Liver (tissue), 8 donors: ENCODE measurements at regions not wholly inside any gene's neighbourhood (a gene's known extent, or its start where the extent isn't known, plus 50 kb on each side); places are given as distances from the start of the nearest gene placed in this dataset.
A peak's percentile ranks its signal among the peaks of the same experiment; 100 is the strongest.

Experiments used
- DNase-seq: peaks from one replicate; pipeline ENCODE4 v3.0.0-alpha.2; 2017; ENCODE audit warnings: low spot score
- H3K27ac ChIP-seq, 2 donors: one replicate each; pipeline ENCODE4 v1.7.0; 2013; ENCODE audit warnings: inconsistent platforms in 2 of 2, low read length in 2 of 2, control low read depth in 1 of 2, low read depth in 1 of 2, mild to moderate bottlenecking in 1 of 2
- H3K27me3 ChIP-seq, 4 donors: one replicate each; pipeline versions ENCODE4 v1.6.1 to v1.7.0; 2013; ENCODE audit warnings: low read length in 3 of 4, inconsistent platforms in 1 of 4, mild to moderate bottlenecking in 1 of 4, moderate library complexity in 1 of 4; ENCODE audit not compliant: control insufficient read depth in 4 of 4, insufficient read depth in 4 of 4
- H3K36me3 ChIP-seq, 4 donors: one replicate each; pipeline versions ENCODE4 v1.6.1 to v1.7.0; 2013; ENCODE audit warnings: low read length in 3 of 4, mild to moderate bottlenecking in 3 of 4, low read depth in 1 of 4, moderate library complexity in 1 of 4; ENCODE audit not compliant: control insufficient read depth in 4 of 4, insufficient read depth in 3 of 4
- H3K4me1 ChIP-seq, 4 donors: one replicate each; pipeline versions ENCODE4 v1.6.1 to v1.7.0; 2013; ENCODE audit warnings: low read length in 3 of 4, mild to moderate bottlenecking in 3 of 4, moderate library complexity in 1 of 4; ENCODE audit not compliant: control insufficient read depth in 4 of 4, insufficient read depth in 4 of 4
- H3K4me3 ChIP-seq, 3 donors: one replicate each; pipeline versions ENCODE4 v1.6.1 to v1.7.0; 2013; ENCODE audit warnings: low read length in 3 of 3, control low read depth in 1 of 3, low read depth in 1 of 3, mild to moderate bottlenecking in 1 of 3
- H3K9ac ChIP-seq, 2 donors: one replicate each; pipeline ENCODE4 v1.7.0; 2013; ENCODE audit warnings: low read length in 2 of 2, mild to moderate bottlenecking in 2 of 2, moderate library complexity in 2 of 2, control low read depth in 1 of 2, low read depth in 1 of 2
- H3K9me3 ChIP-seq, 4 donors: one replicate each; pipeline versions ENCODE4 v1.6.1 to v1.7.0; 2013; ENCODE audit warnings: low read length in 3 of 4; ENCODE audit not compliant: control insufficient read depth in 4 of 4
- EGR1 ChIP-seq, 2 donors: IDR thresholded peaks; 2 replicates each; pipeline ENCODE4 v1.6.1; 2016 to 2018; ENCODE audit warnings: antibody characterized with exemption in 2 of 2, low read depth in 2 of 2
- FOXA1 ChIP-seq: IDR thresholded peaks from 2 replicates; pipeline ENCODE4 v1.6.1; 2016; ENCODE audit warnings: antibody characterized with exemption
- FOXA2 ChIP-seq: IDR thresholded peaks from 2 replicates; pipeline ENCODE4 v1.6.1; 2016; ENCODE audit warnings: antibody characterized with exemption
- GABPA ChIP-seq, 2 donors: IDR thresholded peaks in 1 of 2; conservative IDR thresholded peaks in 1 of 2; 2 replicates each; pipeline ENCODE4 v1.6.1; 2016; ENCODE audit warnings: antibody characterized with exemption in 2 of 2, mild to moderate bottlenecking in 1 of 2, moderate library complexity in 1 of 2
- HNF4A ChIP-seq, 2 donors: conservative IDR thresholded peaks; 2 replicates each; pipeline ENCODE4 v1.6.1; 2016; ENCODE audit warnings: antibody characterized with exemption in 2 of 2, mild to moderate bottlenecking in 2 of 2
- JUND ChIP-seq, 2 donors: IDR thresholded peaks; 2 replicates each; pipeline ENCODE4 v1.6.1; 2016; ENCODE audit warnings: antibody characterized with exemption in 2 of 2
- NR2F2 ChIP-seq: IDR thresholded peaks from 2 replicates; pipeline ENCODE4 v1.6.1; 2016; ENCODE audit warnings: antibody characterized with exemption
- RAD21 ChIP-seq, 2 donors: IDR thresholded peaks; 2 replicates each; pipeline ENCODE4 v1.6.1; 2016; ENCODE audit warnings: antibody characterized with exemption in 2 of 2, mild to moderate bottlenecking in 2 of 2
- RXRA ChIP-seq, 2 donors: IDR thresholded peaks; 2 replicates each; pipeline ENCODE4 v1.6.1; 2017 to 2018; ENCODE audit warnings: antibody characterized with exemption in 2 of 2, mild to moderate bottlenecking in 1 of 2
- SP1 ChIP-seq: IDR thresholded peaks from 2 replicates; pipeline ENCODE4 v1.6.1; 2018; ENCODE audit warnings: antibody characterized with exemption, mild to moderate bottlenecking
- TAF1 ChIP-seq: conservative IDR thresholded peaks from 2 replicates; pipeline ENCODE4 v1.6.1; 2016; ENCODE audit warnings: antibody characterized with exemption, mild to moderate bottlenecking
- YY1 ChIP-seq: IDR thresholded peaks from 2 replicates; pipeline ENCODE4 v1.6.1; 2016; ENCODE audit warnings: antibody characterized with exemption, mild to moderate bottlenecking
- WGBS: extraction: QIAGEN DNeasy Blood & Tissue Kit; methylation state at CpG from one replicate; pipeline ENCODE4 v1.1.7; 2013; 5-methylcytosine and 5-hydroxymethylcytosine counted together
- TF ChIP-seq, protein P1 (sequence below): fragments of 150-350 bp; IDR thresholded peaks from 2 replicates; pipeline ENCODE4 v1.5.1; 2017; ENCODE audit warnings: improper control_type of control experiment, low read depth, low read length; ENCODE audit not compliant: missing input control
- TF ChIP-seq, protein P2 (sequence below): IDR thresholded peaks from 2 replicates; pipeline ENCODE4 v1.6.1; 2016; ENCODE audit warnings: antibody characterized with exemption, mild to moderate bottlenecking
- TF ChIP-seq, protein P3 (sequence below): IDR thresholded peaks from 2 replicates; pipeline ENCODE4 v1.6.1; 2016; ENCODE audit warnings: antibody characterized with exemption
- TF ChIP-seq, protein P4 (sequence below): IDR thresholded peaks from 2 replicates; pipeline ENCODE4 v1.6.1; 2016; ENCODE audit warnings: antibody characterized with exemption
- TF ChIP-seq, protein P5 (sequence below): IDR thresholded peaks from 2 replicates; pipeline ENCODE4 v1.6.1; 2016; ENCODE audit warnings: antibody characterized with exemption
- donor health status: healthy.
- donor health status: healthy.
- donor health status: healthy.
- donor health status: healthy.
- donor health status: healthy.

DNA sequence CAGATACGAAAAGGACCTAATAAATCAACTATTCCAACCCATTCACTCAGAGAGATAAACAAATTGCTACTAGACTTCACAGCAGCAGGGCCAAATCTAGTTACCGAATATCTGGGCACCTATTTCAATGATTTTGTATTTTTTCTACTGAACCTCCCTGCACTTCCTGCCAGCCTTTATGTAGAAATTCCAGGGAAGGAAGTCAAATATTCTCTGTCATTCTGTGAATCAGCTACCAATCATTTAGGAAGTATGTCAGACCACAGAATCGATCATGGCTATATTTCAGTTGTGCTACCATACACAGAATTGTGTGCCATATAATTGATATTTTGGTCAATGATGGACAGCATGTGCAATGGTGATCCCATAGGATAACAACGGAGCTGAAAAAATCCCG lies 109.6 kb upstream of the SPOPL start:
- no peak for DNase-seq
- H3K4me3 ChIP-seq = no peak overlapping the region
- H3K9ac ChIP-seq = no peak overlapping the region
- H3K9me3 ChIP-seq = no peaks in the 10 kb centered on the region
- H3K36me3 ChIP-seq = no peaks in the 10 kb centered on the region
- H3K27me3 ChIP-seq = no peaks in the 10 kb centered on the region
- H3K4me1 ChIP-seq = no peaks in the 10 kb centered on the region
- TF ChIP-seq RXRA (IDR thresholded peaks at IDR 0.05) = no peak
- TF ChIP-seq, protein P1, sequence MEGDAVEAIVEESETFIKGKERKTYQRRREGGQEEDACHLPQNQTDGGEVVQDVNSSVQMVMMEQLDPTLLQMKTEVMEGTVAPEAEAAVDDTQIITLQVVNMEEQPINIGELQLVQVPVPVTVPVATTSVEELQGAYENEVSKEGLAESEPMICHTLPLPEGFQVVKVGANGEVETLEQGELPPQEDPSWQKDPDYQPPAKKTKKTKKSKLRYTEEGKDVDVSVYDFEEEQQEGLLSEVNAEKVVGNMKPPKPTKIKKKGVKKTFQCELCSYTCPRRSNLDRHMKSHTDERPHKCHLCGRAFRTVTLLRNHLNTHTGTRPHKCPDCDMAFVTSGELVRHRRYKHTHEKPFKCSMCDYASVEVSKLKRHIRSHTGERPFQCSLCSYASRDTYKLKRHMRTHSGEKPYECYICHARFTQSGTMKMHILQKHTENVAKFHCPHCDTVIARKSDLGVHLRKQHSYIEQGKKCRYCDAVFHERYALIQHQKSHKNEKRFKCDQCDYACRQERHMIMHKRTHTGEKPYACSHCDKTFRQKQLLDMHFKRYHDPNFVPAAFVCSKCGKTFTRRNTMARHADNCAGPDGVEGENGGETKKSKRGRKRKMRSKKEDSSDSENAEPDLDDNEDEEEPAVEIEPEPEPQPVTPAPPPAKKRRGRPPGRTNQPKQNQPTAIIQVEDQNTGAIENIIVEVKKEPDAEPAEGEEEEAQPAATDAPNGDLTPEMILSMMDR = no peak
- TF ChIP-seq FOXA2 = no peak
- no peak for TF ChIP-seq EGR1 (IDR thresholded peaks at IDR 0.05; ENCODE audit: low read depth in 2 of 2)
- TF ChIP-seq, protein P2, sequence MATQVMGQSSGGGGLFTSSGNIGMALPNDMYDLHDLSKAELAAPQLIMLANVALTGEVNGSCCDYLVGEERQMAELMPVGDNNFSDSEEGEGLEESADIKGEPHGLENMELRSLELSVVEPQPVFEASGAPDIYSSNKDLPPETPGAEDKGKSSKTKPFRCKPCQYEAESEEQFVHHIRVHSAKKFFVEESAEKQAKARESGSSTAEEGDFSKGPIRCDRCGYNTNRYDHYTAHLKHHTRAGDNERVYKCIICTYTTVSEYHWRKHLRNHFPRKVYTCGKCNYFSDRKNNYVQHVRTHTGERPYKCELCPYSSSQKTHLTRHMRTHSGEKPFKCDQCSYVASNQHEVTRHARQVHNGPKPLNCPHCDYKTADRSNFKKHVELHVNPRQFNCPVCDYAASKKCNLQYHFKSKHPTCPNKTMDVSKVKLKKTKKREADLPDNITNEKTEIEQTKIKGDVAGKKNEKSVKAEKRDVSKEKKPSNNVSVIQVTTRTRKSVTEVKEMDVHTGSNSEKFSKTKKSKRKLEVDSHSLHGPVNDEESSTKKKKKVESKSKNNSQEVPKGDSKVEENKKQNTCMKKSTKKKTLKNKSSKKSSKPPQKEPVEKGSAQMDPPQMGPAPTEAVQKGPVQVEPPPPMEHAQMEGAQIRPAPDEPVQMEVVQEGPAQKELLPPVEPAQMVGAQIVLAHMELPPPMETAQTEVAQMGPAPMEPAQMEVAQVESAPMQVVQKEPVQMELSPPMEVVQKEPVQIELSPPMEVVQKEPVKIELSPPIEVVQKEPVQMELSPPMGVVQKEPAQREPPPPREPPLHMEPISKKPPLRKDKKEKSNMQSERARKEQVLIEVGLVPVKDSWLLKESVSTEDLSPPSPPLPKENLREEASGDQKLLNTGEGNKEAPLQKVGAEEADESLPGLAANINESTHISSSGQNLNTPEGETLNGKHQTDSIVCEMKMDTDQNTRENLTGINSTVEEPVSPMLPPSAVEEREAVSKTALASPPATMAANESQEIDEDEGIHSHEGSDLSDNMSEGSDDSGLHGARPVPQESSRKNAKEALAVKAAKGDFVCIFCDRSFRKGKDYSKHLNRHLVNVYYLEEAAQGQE = no peak
- no peak for TF ChIP-seq HNF4A (conservative IDR thresholded peaks at IDR 0.05)
- no peak for TF ChIP-seq RAD21 (IDR thresholded peaks at IDR 0.05)
- TF ChIP-seq TAF1 = no peak
- H3K27ac ChIP-seq = no peak overlapping the region
- 93% methylated on average over 5 of the region's 5 CpGs for WGBS

DNA sequence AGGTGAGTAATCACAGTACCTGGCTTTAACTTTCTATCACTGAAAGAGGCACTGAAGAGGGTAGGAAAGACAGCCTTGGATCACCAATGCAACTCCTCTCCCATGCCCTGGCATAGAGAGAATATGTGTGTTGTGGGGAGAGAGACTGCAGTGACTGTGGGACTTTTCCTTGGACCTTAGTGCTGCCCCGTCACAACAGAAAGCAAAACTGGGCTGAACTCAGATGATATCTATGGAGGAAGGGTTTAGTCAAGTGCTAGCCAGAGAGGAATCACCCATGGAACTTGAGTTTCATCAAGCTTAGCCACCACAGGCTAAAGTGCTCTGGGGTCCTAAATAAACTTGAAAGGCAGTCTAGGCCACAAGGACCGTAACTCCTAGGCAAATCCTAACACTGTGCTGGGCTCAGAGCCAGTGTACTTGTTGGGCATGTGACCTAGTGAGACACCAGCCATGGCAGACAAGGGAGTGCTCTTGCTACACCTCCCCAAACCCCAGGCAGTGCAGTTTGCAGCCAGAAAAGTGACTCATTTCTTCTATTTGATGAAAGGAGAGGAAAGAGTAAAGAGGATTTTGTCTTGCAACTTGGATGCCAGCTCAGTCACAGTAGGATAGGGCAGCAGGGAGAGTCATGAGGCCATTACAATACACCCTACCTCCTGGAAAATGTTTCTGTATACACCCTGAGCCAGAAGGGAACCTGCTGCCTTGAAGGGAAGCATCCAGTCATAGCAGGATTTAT lies 105.8 kb upstream of the SPOPL start:
- Histone ChIP-seq H3K27me3 (no peaks in the 10 kb centered on the region), H3K9me3 (no peaks in the 10 kb centered on the region), H3K4me1 (no peaks in the 10 kb centered on the region), H3K4me3 (no peak overlapping the region), H3K27ac (no peak overlapping the region), H3K9ac (no peak overlapping the region), H3K36me3 (no peaks in the 10 kb centered on the region)
- DNase-seq = no peak
- 72% methylated on average over 2 of the region's 2 CpGs for WGBS
- TF ChIP-seq NR2F2 (no peak), TAF1 (no peak), RAD21 (IDR thresholded peaks at IDR 0.05) (no peak), FOXA2 (no peak), SP1 (no peak), FOXA1 (no peak), YY1 (peak; percentile 69), HNF4A (conservative IDR thresholded peaks at IDR 0.05) (peak in 1 of 2 donors; percentile 35), GABPA (IDR thresholded peaks at IDR 0.05 in 1 of 2, conservative IDR thresholded peaks at IDR 0.05 in 1 of 2) (no peak), RXRA (IDR thresholded peaks at IDR 0.05) (peak in 1 of 2 donors; percentile 30), JUND (IDR thresholded peaks at IDR 0.05) (peak in 1 of 2 donors; percentile 88)
- TF ChIP-seq, protein P3, sequence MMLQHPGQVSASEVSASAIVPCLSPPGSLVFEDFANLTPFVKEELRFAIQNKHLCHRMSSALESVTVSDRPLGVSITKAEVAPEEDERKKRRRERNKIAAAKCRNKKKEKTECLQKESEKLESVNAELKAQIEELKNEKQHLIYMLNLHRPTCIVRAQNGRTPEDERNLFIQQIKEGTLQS = no peak
- TF ChIP-seq, protein P2 = no peak
- TF ChIP-seq, protein P4, sequence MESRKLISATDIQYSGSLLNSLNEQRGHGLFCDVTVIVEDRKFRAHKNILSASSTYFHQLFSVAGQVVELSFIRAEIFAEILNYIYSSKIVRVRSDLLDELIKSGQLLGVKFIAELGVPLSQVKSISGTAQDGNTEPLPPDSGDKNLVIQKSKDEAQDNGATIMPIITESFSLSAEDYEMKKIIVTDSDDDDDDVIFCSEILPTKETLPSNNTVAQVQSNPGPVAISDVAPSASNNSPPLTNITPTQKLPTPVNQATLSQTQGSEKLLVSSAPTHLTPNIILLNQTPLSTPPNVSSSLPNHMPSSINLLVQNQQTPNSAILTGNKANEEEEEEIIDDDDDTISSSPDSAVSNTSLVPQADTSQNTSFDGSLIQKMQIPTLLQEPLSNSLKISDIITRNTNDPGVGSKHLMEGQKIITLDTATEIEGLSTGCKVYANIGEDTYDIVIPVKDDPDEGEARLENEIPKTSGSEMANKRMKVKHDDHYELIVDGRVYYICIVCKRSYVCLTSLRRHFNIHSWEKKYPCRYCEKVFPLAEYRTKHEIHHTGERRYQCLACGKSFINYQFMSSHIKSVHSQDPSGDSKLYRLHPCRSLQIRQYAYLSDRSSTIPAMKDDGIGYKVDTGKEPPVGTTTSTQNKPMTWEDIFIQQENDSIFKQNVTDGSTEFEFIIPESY = no peak
- TF ChIP-seq, protein P1 = no peak
- TF ChIP-seq, protein P5, sequence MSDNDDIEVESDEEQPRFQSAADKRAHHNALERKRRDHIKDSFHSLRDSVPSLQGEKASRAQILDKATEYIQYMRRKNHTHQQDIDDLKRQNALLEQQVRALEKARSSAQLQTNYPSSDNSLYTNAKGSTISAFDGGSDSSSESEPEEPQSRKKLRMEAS = no peak
